Fibroblast of the aortic adventitia (primary cell): ENCODE measurements at regions not wholly inside any gene's neighbourhood (a gene's known extent, or its start where the extent isn't known, plus 50 kb on each side); places are given as distances from the start of the nearest gene placed in this dataset.
"Not testable (repeated sequence)": the region's sequence is repeated elsewhere in the genome, so short reads cannot be mapped to it uniquely, and the experiment has no call there.

ENCODE experiments used
- DNase-seq: peaks from one replicate; pipeline ENCODE4 v3.0.0-alpha.2; 2010; ENCODE audit warnings: low read depth
- H3K4me3 ChIP-seq: 2 replicates; pipeline ENCODE4 v1.5.1; 2011; ENCODE audit warnings: low read depth, mild to moderate bottlenecking, control low read depth, low read length, moderate library complexity
- TF ChIP-seq, protein P1 (sequence below): IDR thresholded peaks from 2 replicates; pipeline ENCODE4 v1.5.1; 2011; ENCODE audit warnings: mild to moderate bottlenecking, low read length, control low read depth, inconsistent platforms; ENCODE audit not compliant: insufficient read depth

DNA sequence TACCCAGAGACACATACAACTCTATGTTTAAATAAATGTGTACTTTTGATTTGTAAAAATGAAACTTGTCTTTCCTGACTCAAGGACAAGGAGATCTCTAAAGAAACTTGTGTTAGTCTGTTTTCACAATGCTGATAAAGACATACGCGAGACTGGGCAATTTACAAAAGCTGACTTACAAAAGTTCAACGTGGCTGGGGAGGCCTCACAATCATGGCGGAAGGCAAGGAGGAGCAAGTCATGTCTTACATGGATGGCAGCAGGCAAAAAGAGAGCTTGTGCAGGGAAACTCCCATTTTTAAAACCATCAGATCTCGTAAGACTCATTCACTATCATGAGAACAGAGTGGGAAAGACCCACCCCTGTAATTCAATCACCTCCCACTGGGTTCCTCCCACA lies 52.2 kb upstream of the PAPSS1 start:
- H3K4me3 ChIP-seq, DNase-seq: not testable (repeated sequence)

DNA sequence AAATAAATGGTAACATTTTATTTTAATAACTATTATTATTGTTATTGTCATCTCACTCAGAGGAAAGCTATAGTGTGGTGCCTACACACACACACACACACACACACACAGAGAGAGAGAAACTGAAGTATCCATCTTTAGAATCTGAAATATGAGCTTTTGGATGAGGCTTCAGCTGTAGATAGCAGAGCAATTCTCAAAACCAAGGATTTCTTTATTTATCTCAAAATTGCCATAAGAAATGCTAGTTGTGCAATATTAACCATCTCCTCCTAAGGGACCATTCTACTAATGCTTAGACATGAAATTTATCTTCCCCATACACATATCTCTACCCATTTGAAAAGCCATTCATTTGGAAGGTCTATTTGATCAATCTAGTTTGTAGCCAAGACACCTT lies 50.1 kb upstream of the SGMS2 start:
- peak; percentile 49 for DNase-seq
- TF ChIP-seq, protein P1, sequence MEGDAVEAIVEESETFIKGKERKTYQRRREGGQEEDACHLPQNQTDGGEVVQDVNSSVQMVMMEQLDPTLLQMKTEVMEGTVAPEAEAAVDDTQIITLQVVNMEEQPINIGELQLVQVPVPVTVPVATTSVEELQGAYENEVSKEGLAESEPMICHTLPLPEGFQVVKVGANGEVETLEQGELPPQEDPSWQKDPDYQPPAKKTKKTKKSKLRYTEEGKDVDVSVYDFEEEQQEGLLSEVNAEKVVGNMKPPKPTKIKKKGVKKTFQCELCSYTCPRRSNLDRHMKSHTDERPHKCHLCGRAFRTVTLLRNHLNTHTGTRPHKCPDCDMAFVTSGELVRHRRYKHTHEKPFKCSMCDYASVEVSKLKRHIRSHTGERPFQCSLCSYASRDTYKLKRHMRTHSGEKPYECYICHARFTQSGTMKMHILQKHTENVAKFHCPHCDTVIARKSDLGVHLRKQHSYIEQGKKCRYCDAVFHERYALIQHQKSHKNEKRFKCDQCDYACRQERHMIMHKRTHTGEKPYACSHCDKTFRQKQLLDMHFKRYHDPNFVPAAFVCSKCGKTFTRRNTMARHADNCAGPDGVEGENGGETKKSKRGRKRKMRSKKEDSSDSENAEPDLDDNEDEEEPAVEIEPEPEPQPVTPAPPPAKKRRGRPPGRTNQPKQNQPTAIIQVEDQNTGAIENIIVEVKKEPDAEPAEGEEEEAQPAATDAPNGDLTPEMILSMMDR = no peak
- H3K4me3 ChIP-seq = no peak overlapping the region
